H1 (cell line): ENCODE measurements at regions not wholly inside any gene's neighbourhood (a gene's known extent, or its start where the extent isn't known, plus 50 kb on each side); places are given as distances from the start of the nearest gene placed in this dataset.

ENCODE experiments used
- CTCF ChIA-PET: fragments of 300-600 bp; sonication (Branson Sonifier 250); formaldehyde crosslinking; loops from one replicate; lab custom pipeline; 2021; ENCODE audit not compliant: partially characterized antibody; lab: Charles Lee
- POLR2A ChIA-PET: fragments of 300-600 bp; sonication (Branson Sonifier 250); formaldehyde crosslinking; loops from one replicate; lab custom pipeline; 2021; ENCODE audit warnings: inconsistent platforms; ENCODE audit not compliant: partially characterized antibody; lab: Charles Lee
- DNase-seq, 2 experiments: peaks; one replicate each; pipeline versions ENCODE4 v3.0.0 to v3.0.0-alpha.2; 2010 to 2022; ENCODE audit warnings: low spot score in 2 of 2, low read depth in 1 of 2, mixed read lengths in 1 of 2
- FAIRE-seq: peaks from 2 replicates; lab custom pipeline; 2011; peaks lifted over from hg19 to GRCh38; lab: Jason Lieb, UNC
- H2AFZ ChIP-seq: 2 replicates; pipeline ENCODE4 v1.8.1; 2012; ENCODE audit warnings: low read length, inconsistent platforms
- H2AK5ac ChIP-seq: 2 replicates; pipeline ENCODE4 v1.6.1; 2013; ENCODE audit warnings: low read depth, low read length
- H2BK120ac ChIP-seq: replicated peaks from 2 replicates; pipeline ENCODE3; 2013; ENCODE audit warnings: low read depth, low read length, inconsistent platforms
- H2BK12ac ChIP-seq: 2 replicates; pipeline ENCODE4 v1.6.1; 2013; ENCODE audit warnings: low read depth, low read length
- H2BK15ac ChIP-seq: 2 replicates; pipeline ENCODE4 v1.6.1; 2013; ENCODE audit warnings: low read length
- H2BK20ac ChIP-seq: 2 replicates; pipeline ENCODE4 v1.6.1; 2013; ENCODE audit warnings: low read length
- H2BK5ac ChIP-seq: 2 replicates; pipeline ENCODE4 v1.6.1; 2013; ENCODE audit warnings: low read depth, low read length
- H3K14ac ChIP-seq: 2 replicates; pipeline ENCODE4 v1.6.1; 2013; ENCODE audit warnings: inconsistent platforms; ENCODE audit not compliant: insufficient read length
- H3K18ac ChIP-seq: 2 replicates; pipeline ENCODE4 v1.6.1; 2013; ENCODE audit warnings: low read length; ENCODE audit errors: extremely low read depth
- H3K23ac ChIP-seq: 2 replicates; pipeline ENCODE4 v1.6.1; 2013; ENCODE audit warnings: inconsistent platforms; ENCODE audit not compliant: insufficient read length
- H3K23me2 ChIP-seq: 2 replicates; pipeline ENCODE4 v1.6.1; 2013; ENCODE audit warnings: low read depth, low read length
- H3K27ac ChIP-seq: 2 replicates; pipeline ENCODE4 v1.6.1; 2011; ENCODE audit warnings: low read depth, low read length, inconsistent platforms
- H3K27me3 ChIP-seq, 4 experiments: replicated peaks in 1 of 4; 1 replicate in 1 of 4; 2 replicates in 3 of 4; pipeline versions ENCODE4 v1.6.1 to v1.8.1; 2011 to 2013; ENCODE audit warnings: low read length in 3 of 4, mild to moderate bottlenecking in 3 of 4, inconsistent platforms in 2 of 4, mixed read lengths in 2 of 4, moderate library complexity in 1 of 4; ENCODE audit not compliant: control insufficient read depth in 3 of 4, insufficient read depth in 3 of 4; ENCODE audit errors: extremely low read depth in 1 of 4
- H3K36me3 ChIP-seq, 4 experiments: 2 replicates each; pipeline versions ENCODE4 v1.6.1 to v1.8.1; 2011 to 2013; ENCODE audit warnings: mild to moderate bottlenecking in 4 of 4, low read length in 3 of 4, moderate library complexity in 2 of 4, control low read depth in 1 of 4, inconsistent platforms in 1 of 4; ENCODE audit not compliant: insufficient read depth in 4 of 4, control insufficient read depth in 2 of 4
- H3K4ac ChIP-seq: replicated peaks from 2 replicates; pipeline ENCODE3; 2013; ENCODE audit warnings: low read length, low read depth, mixed read lengths, inconsistent platforms; ENCODE audit not compliant: insufficient read length
- H3K4me1 ChIP-seq, 4 experiments: replicated peaks in 1 of 4; 1 replicate in 1 of 4; 2 replicates in 3 of 4; pipeline versions ENCODE4 v1.6.1 to v1.8.1; 2011 to 2013; ENCODE audit warnings: low read length in 3 of 4, inconsistent platforms in 2 of 4, mixed read lengths in 1 of 4; ENCODE audit not compliant: insufficient read depth in 4 of 4, control insufficient read depth in 3 of 4
- H3K4me2 ChIP-seq, 2 experiments: 2 replicates each; pipeline versions ENCODE4 v1.6.1 to v1.8.1; 2011 to 2013; ENCODE audit warnings: low read depth in 2 of 2, low read length in 2 of 2, control low read depth in 1 of 2, inconsistent platforms in 1 of 2, mild to moderate bottlenecking in 1 of 2; ENCODE audit not compliant: insufficient read depth in 1 of 2
- H3K4me3 ChIP-seq, 4 experiments: fragments of 200-600, 300-600 bp in 1 of 4; sonication (generic), shearing (Covaris generic), sonication (Bioruptor Twin) in 1 of 4; 2 replicates each; pipeline versions ENCODE4 v1.5.1 to v1.8.1; 2011 to 2016; ENCODE audit warnings: low read length in 4 of 4, low read depth in 3 of 4, control low read depth in 2 of 4, inconsistent platforms in 2 of 4, mild to moderate bottlenecking in 2 of 4, mixed read lengths in 1 of 4, moderate library complexity in 1 of 4; ENCODE audit not compliant: insufficient read depth in 2 of 4; ENCODE audit errors: extremely low read depth in 1 of 4
- H3K56ac ChIP-seq: replicated peaks from 2 replicates; pipeline ENCODE3; 2013; ENCODE audit warnings: low read depth, mild to moderate bottlenecking, mixed read lengths, low read length, inconsistent platforms; ENCODE audit not compliant: insufficient read length
- H3K79me1 ChIP-seq: 2 replicates; pipeline ENCODE4 v1.6.1; 2013; ENCODE audit warnings: low read depth, low read length, control low read depth
- H3K79me2 ChIP-seq, 2 experiments: 2 replicates each; pipeline versions ENCODE4 v1.6.1 to v1.8.1; 2012 to 2013; ENCODE audit warnings: low read length in 2 of 2, mild to moderate bottlenecking in 2 of 2, inconsistent platforms in 1 of 2; ENCODE audit not compliant: insufficient read depth in 2 of 2, control insufficient read depth in 1 of 2
- H3K9ac ChIP-seq, 4 experiments: replicated peaks in 1 of 4; 1 replicate in 1 of 4; 2 replicates in 3 of 4; pipeline versions ENCODE4 v1.6.1 to v1.8.1; 2011 to 2013; ENCODE audit warnings: low read depth in 3 of 4, low read length in 3 of 4, control low read depth in 2 of 4, mild to moderate bottlenecking in 2 of 4, moderate library complexity in 2 of 4, inconsistent platforms in 1 of 4; ENCODE audit errors: extremely low read depth in 1 of 4
- H3K9me3 ChIP-seq, 2 experiments: 2 replicates each; pipeline versions ENCODE4 v1.6.1 to v1.8.1; 2012 to 2013; ENCODE audit warnings: mild to moderate bottlenecking in 2 of 2, moderate library complexity in 2 of 2, control low read depth in 1 of 2, inconsistent platforms in 1 of 2, low read depth in 1 of 2, low read length in 1 of 2, mixed read lengths in 1 of 2; ENCODE audit not compliant: insufficient read depth in 2 of 2
- H4K20me1 ChIP-seq, 2 experiments: replicated peaks in 1 of 2; 2 replicates each; pipeline versions ENCODE3 to v1.8.1; 2011 to 2013; ENCODE audit warnings: inconsistent platforms in 2 of 2, low read length in 2 of 2, mild to moderate bottlenecking in 1 of 2; ENCODE audit not compliant: insufficient read depth in 2 of 2, control insufficient read depth in 1 of 2
- H4K5ac ChIP-seq: 2 replicates; pipeline ENCODE4 v1.6.1; 2013; ENCODE audit warnings: low read length, low read depth, mixed read lengths, inconsistent platforms; ENCODE audit not compliant: insufficient read length
- H4K8ac ChIP-seq: 2 replicates; pipeline ENCODE4 v1.8.0; 2013; ENCODE audit warnings: mild to moderate bottlenecking, moderate library complexity, low read length, inconsistent platforms; ENCODE audit not compliant: insufficient read depth; ENCODE audit errors: extremely low read depth
- H4K91ac ChIP-seq: replicated peaks from 2 replicates; pipeline ENCODE3; 2013; ENCODE audit warnings: low read length, mixed read lengths, inconsistent platforms; ENCODE audit not compliant: insufficient read length
- KDM1A ChIP-seq: fragments of 200-600, 300-600 bp; sonication (generic); IDR thresholded peaks from 2 replicates; pipeline ENCODE4 v1.7.1; 2016; ENCODE audit warnings: mild to moderate bottlenecking, low read length, borderline replicate concordance
- RNF2 ChIP-seq: fragments of 200-900, 300-1000 bp; sonication (generic); IDR thresholded peaks from 2 replicates; pipeline ENCODE4 v1.7.1; 2016; ENCODE audit warnings: borderline replicate concordance, low read depth, mild to moderate bottlenecking, antibody characterized with exemption, low read length; ENCODE audit not compliant: poor library complexity, severe bottlenecking; ENCODE audit errors: missing control alignments
- SUZ12 ChIP-seq: fragments of 200-600 bp; sonication (generic); IDR thresholded peaks from 2 replicates; pipeline ENCODE4 v1.6.1; 2012; ENCODE audit warnings: mild to moderate bottlenecking, inconsistent platforms, low read length, moderate library complexity, mixed read lengths
- WGBS, 2 experiments: shearing (Covaris generic) in 1 of 2; methylation state at CpG; one replicate each; pipeline versions ENCODE4 v1.1.6 to v1.1.7; 2013 to 2015; ENCODE audit warnings: low lambda C conversion rate in 2 of 2, mixed read lengths in 2 of 2, inconsistent platforms in 1 of 2, low coverage in 1 of 2, missing lambda C conversion rate in 1 of 2; ENCODE audit not compliant: insufficient replicate concordance in 2 of 2, insufficient coverage in 1 of 2, insufficient read length in 1 of 2; ENCODE audit errors: extremely low coverage in 1 of 2, missing lambda C conversion rate in 1 of 2; 5-methylcytosine and 5-hydroxymethylcytosine counted together

GRCh38 chr4:22220965-22221364 is 272.4 kb upstream of the KCNIP4 start:
- Histone ChIP-seq H3K79me1 (no peaks in the 10 kb centered on the region), H4K20me1 (no peaks in the 10 kb centered on the region), H3K27me3 (no peaks in the 10 kb centered on the region), H3K56ac (no peak overlapping the region), H3K4me1 (no peaks in the 10 kb centered on the region), H3K23me2 (no peaks in the 10 kb centered on the region; the same call in 1 of the 2 replicates), H2BK5ac (no peak overlapping the region), H4K91ac (no peak overlapping the region), H2AK5ac (no peak overlapping the region), H3K4ac (no peak overlapping the region), H3K4me2 (no peak overlapping the region), H3K36me3 (no peaks in the 10 kb centered on the region), H3K14ac (no peak overlapping the region), H4K5ac (no peak overlapping the region), H3K9me3 (no peaks in the 10 kb centered on the region), H3K23ac (no peak overlapping the region), H3K27ac (no peak overlapping the region), H2AFZ (no peak overlapping the region), H3K4me3 (no peak overlapping the region), H3K18ac (no peak overlapping the region), H3K79me2 (no peaks in the 10 kb centered on the region), H3K9ac (no peak overlapping the region), H2BK120ac (no peak overlapping the region), H4K8ac (peak overlapping the region; percentile 9; the same call in 1 of the 2 replicates), H2BK15ac (no peak overlapping the region), H2BK12ac (no peak overlapping the region), H2BK20ac (no peak overlapping the region)
- ChIA-PET CTCF (interaction anchor here (0.6 kb wide), 1 partner anchor 677 kb away, joined by 4 read pairs; no protein-coding TSS in a partner anchor), POLR2A (no interaction called here)
- TF ChIP-seq KDM1A (no peak), SUZ12 (no peak), RNF2 (no peak)
- DNase-seq (no peak), FAIRE-seq (no peak)
- WGBS, 2 experiments = 85% methylated on average over 9 of the region's 9 CpGs; no CpG with 5 or more reads in 1 of the 2 experiments
